Activated CD8-positive, alpha-beta T cell treated with anti-CD3 and anti-CD28 coated beads, Interleukin-2, amount 10 ng/mL, durations not matched to agents 7 days and 5 days (primary cell): ENCODE measurements at regions not wholly inside any gene's neighbourhood (a gene's known extent, or its start where the extent isn't known, plus 50 kb on each side); places are given as distances from the start of the nearest gene placed in this dataset.
A peak's percentile ranks its signal among the peaks of the same experiment; 100 is the strongest.

Source experiments
- ATAC-seq: fragments of 150-1000 bp; cut with Tn5 transposase; one replicate; pipeline ENCODE4 v1.10.0; 2021; ENCODE audit warnings: moderate library complexity
- CTCF ChIA-PET: fragments of 350-600 bp; sonication (Branson Sonifier 250); formaldehyde crosslinking; loops from one replicate; lab custom pipeline; 2021; ENCODE audit warnings: antibody characterized with exemption; lab: Charles Lee
- POLR2A ChIA-PET: fragments of 350-600 bp; sonication (Branson Sonifier 250); formaldehyde crosslinking; loops from one replicate; lab custom pipeline; 2021; ENCODE audit warnings: antibody characterized with exemption; lab: Charles Lee
- DNase-seq: peaks from one replicate; pipeline ENCODE4 v3.0.0-alpha.2; 2020
- H3K27ac Mint-ChIP-seq: one replicate; pipeline ENCODE4 v1.8.0; 2021; ENCODE audit warnings: mild to moderate bottlenecking, mixed read lengths
- H3K27me3 Mint-ChIP-seq: one replicate; pipeline ENCODE4 v1.8.0; 2021; ENCODE audit warnings: low read depth, mixed read lengths
- H3K36me3 Mint-ChIP-seq: one replicate; pipeline ENCODE4 v1.8.0; 2021; ENCODE audit warnings: low read depth, mixed read lengths
- H3K4me1 Mint-ChIP-seq: one replicate; pipeline ENCODE4 v1.8.0; 2021; ENCODE audit warnings: low read depth, mixed read lengths
- H3K4me3 Mint-ChIP-seq: one replicate; pipeline ENCODE4 v1.8.0; 2021; ENCODE audit warnings: mild to moderate bottlenecking, mixed read lengths
- H3K9me3 Mint-ChIP-seq: one replicate; pipeline ENCODE4 v1.8.0; 2022; ENCODE audit warnings: mixed read lengths; ENCODE audit not compliant: insufficient read depth

- Mint-ChIP-seq H3K27ac (no peak overlapping the region), H3K9me3 (no peaks in the 10 kb centered on the region), H3K4me1 (peaks cover 7% of the 10 kb centered on the region), H3K4me3 (no peak overlapping the region), H3K36me3 (peaks cover 2% of the 10 kb centered on the region), H3K27me3 (no peaks in the 10 kb centered on the region)
- ATAC-seq, result no peak
- no peak for DNase-seq
- POLR2A ChIA-PET, result no interaction called here
- CTCF ChIA-PET, result no interaction called here
Measured at GRCh38 chr18:68438536-68438935, 276.4 kb downstream of the TMX3 start.

GRCh38 chr18:68436485-68436884, 278.4 kb downstream of the TMX3 start:
- Mint-ChIP-seq H3K27ac (peak overlapping the region; percentile 36), H3K4me1 (peaks cover 7% of the 10 kb centered on the region), H3K36me3 (peaks cover 2% of the 10 kb centered on the region), H3K27me3 (no peaks in the 10 kb centered on the region), H3K4me3 (no peak overlapping the region), H3K9me3 (no peaks in the 10 kb centered on the region)
- POLR2A ChIA-PET, result no interaction called here
- DNase-seq (no peak), ATAC-seq (no peak)
- CTCF ChIA-PET, result no interaction called here

- Mint-ChIP-seq H3K9me3 (no peaks in the 10 kb centered on the region), H3K4me3 (no peak overlapping the region), H3K27ac (no peak overlapping the region), H3K27me3 (no peaks in the 10 kb centered on the region), H3K36me3 (peaks cover 2% of the 10 kb centered on the region), H3K4me1 (peaks cover 7% of the 10 kb centered on the region)
- no peak for DNase-seq
- ATAC-seq, result no peak
- POLR2A ChIA-PET, result no interaction called here
- CTCF ChIA-PET, result no interaction called here
Measured at GRCh38 chr18:68435581-68435980, 279.3 kb downstream of the TMX3 start.

- Mint-ChIP-seq H3K27ac (no peak overlapping the region), H3K4me1 (peaks cover 7% of the 10 kb centered on the region), H3K4me3 (no peak overlapping the region), H3K27me3 (no peaks in the 10 kb centered on the region), H3K36me3 (peaks cover 2% of the 10 kb centered on the region), H3K9me3 (no peaks in the 10 kb centered on the region)
- no peak for ATAC-seq
- CTCF ChIA-PET, result no interaction called here
- POLR2A ChIA-PET, result no interaction called here
- no peak for DNase-seq
Measured at GRCh38 chr18:68431922-68432198, 283.0 kb downstream of the TMX3 start.

GRCh38 chr18:68431111-68431921, 283.6 kb downstream of the TMX3 start:
- ATAC-seq (no peak), DNase-seq (no peak)
- POLR2A ChIA-PET, result no interaction called here
- peaks cover 2% of the 10 kb centered on the region for H3K4me1 Mint-ChIP-seq
- peaks cover under 1% of the 10 kb centered on the region for H3K36me3 Mint-ChIP-seq
- H3K27ac Mint-ChIP-seq, result no peak overlapping the region
- H3K4me3 Mint-ChIP-seq, result no peak overlapping the region
- no peaks in the 10 kb centered on the region for H3K27me3 Mint-ChIP-seq
- CTCF ChIA-PET, result no interaction called here
- H3K9me3 Mint-ChIP-seq, result no peaks in the 10 kb centered on the region

GRCh38 chr18:68429841-68430240, 285.1 kb downstream of the TMX3 start:
- Mint-ChIP-seq H3K9me3 (no peaks in the 10 kb centered on the region), H3K4me3 (no peak overlapping the region), H3K36me3 (no peaks in the 10 kb centered on the region), H3K4me1 (no peaks in the 10 kb centered on the region), H3K27ac (no peak overlapping the region), H3K27me3 (no peaks in the 10 kb centered on the region)
- no peak for ATAC-seq
- CTCF ChIA-PET, result no interaction called here
- DNase-seq, result no peak
- POLR2A ChIA-PET, result no interaction called here

GRCh38 chr18:68429111-68429510, 285.8 kb downstream of the TMX3 start:
- CTCF ChIA-PET, result no interaction called here
- Mint-ChIP-seq H3K4me3 (no peak overlapping the region), H3K27ac (no peak overlapping the region), H3K27me3 (no peaks in the 10 kb centered on the region), H3K9me3 (no peaks in the 10 kb centered on the region), H3K36me3 (no peaks in the 10 kb centered on the region), H3K4me1 (no peaks in the 10 kb centered on the region)
- DNase-seq, result no peak
- ATAC-seq, result no peak
- POLR2A ChIA-PET, result no interaction called here

GRCh38 chr18:68428661-68429060, 286.2 kb downstream of the TMX3 start:
- POLR2A ChIA-PET, result no interaction called here
- Mint-ChIP-seq H3K27ac (no peak overlapping the region), H3K27me3 (no peaks in the 10 kb centered on the region), H3K4me3 (no peak overlapping the region), H3K4me1 (no peaks in the 10 kb centered on the region), H3K9me3 (no peaks in the 10 kb centered on the region), H3K36me3 (no peaks in the 10 kb centered on the region)
- no peak for ATAC-seq
- CTCF ChIA-PET, result no interaction called here
- no peak for DNase-seq

GRCh38 chr18:68427951-68428401, 286.9 kb downstream of the TMX3 start:
- no peak for ATAC-seq
- ChIA-PET POLR2A (no interaction called here), CTCF (no interaction called here)
- Mint-ChIP-seq H3K36me3 (no peaks in the 10 kb centered on the region), H3K27ac (no peak overlapping the region), H3K4me3 (no peak overlapping the region), H3K4me1 (no peaks in the 10 kb centered on the region), H3K9me3 (no peaks in the 10 kb centered on the region), H3K27me3 (no peaks in the 10 kb centered on the region)
- no peak for DNase-seq

- H3K36me3 Mint-ChIP-seq, result no peaks in the 10 kb centered on the region
- CTCF ChIA-PET, result no interaction called here
- POLR2A ChIA-PET, result no interaction called here
Measured at GRCh38 chr18:68426731-68427315, 288.1 kb downstream of the TMX3 start.

GRCh38 chr18:68418881-68419280, 296.0 kb downstream of the TMX3 start:
- Mint-ChIP-seq H3K4me3 (no peak overlapping the region), H3K4me1 (no peaks in the 10 kb centered on the region), H3K9me3 (no peaks in the 10 kb centered on the region), H3K27ac (no peak overlapping the region), H3K36me3 (no peaks in the 10 kb centered on the region), H3K27me3 (peaks cover 2% of the 10 kb centered on the region)
- ATAC-seq (no peak), DNase-seq (no peak)
- ChIA-PET POLR2A (no interaction called here), CTCF (no interaction called here)

More at GRCh38 chr18:68426731-68427315, 288.1 kb downstream of the TMX3 start:
- no peaks in the 10 kb centered on the region for H3K4me1 Mint-ChIP-seq
- no peaks in the 10 kb centered on the region for H3K27me3 Mint-ChIP-seq
- ATAC-seq (no peak), DNase-seq (no peak)
- H3K27ac Mint-ChIP-seq, result no peak overlapping the region
- H3K4me3 Mint-ChIP-seq, result no peak overlapping the region
- no peaks in the 10 kb centered on the region for H3K9me3 Mint-ChIP-seq

- no peaks in the 10 kb centered on the region for H3K4me1 Mint-ChIP-seq
- H3K27ac Mint-ChIP-seq, result no peak overlapping the region
- H3K36me3 Mint-ChIP-seq, result no peaks in the 10 kb centered on the region
- H3K27me3 Mint-ChIP-seq, result peaks cover 2% of the 10 kb centered on the region
- no peak overlapping the region for H3K4me3 Mint-ChIP-seq
- DNase-seq (no peak), ATAC-seq (no peak)
- ChIA-PET POLR2A (no interaction called here), CTCF (no interaction called here)
- H3K9me3 Mint-ChIP-seq, result no peaks in the 10 kb centered on the region
Measured at GRCh38 chr18:68418226-68418868, 296.6 kb downstream of the TMX3 start.
